HG03135 (cell line): ENCODE measurements at regions not wholly inside any gene's neighbourhood (a gene's known extent, or its start where the extent isn't known, plus 50 kb on each side); places are given as distances from the start of the nearest gene placed in this dataset.

Experiments used
- ATAC-seq: cut with Tn5 transposase; IDR thresholded peaks from one replicate; pipeline ENCODE4 v1.9.1; 2021; ENCODE audit warnings: mild to moderate bottlenecking, moderate library complexity; ENCODE audit not compliant: unreplicated experiment

DNA sequence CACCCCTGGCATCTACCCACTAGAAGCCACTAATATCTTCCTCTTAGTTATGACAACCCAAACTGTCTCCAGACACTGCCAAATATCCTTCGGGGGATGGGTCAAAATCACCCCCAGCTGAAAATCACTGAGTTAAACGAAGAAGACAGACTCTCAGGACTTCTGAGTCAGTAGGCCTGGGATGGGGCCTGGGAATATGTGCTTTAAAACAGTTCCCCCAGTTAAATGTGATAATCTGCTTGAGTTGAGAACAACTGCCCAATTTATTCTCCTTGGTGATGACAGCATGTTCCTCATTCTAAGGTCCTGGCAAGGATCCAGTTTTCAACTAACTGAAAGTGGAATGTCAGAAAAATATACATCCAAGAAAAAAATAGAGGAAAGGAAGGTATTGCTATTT lies 52.4 kb downstream of the CBLL2 start:
- no peak for ATAC-seq

DNA sequence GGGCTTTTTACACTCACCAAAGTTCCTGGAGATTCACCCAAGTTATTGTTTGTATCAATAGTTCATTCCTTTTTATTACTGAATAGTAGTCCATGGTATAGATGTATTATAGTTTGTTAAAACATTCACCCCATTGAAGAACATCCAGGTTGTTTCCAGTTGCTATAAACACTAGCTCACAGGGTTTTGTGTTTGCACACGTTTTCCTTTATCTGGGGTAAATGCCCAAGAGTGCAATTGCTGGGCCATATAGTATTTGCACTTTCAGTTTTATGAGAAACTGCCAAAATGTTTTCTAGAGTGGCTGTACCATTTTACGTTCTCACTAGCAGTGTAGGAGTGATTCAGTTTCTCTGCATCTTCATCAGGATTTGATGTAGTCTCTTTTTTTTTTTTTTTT lies 57.1 kb downstream of the CBLL2 start:
- no peak for ATAC-seq

DNA sequence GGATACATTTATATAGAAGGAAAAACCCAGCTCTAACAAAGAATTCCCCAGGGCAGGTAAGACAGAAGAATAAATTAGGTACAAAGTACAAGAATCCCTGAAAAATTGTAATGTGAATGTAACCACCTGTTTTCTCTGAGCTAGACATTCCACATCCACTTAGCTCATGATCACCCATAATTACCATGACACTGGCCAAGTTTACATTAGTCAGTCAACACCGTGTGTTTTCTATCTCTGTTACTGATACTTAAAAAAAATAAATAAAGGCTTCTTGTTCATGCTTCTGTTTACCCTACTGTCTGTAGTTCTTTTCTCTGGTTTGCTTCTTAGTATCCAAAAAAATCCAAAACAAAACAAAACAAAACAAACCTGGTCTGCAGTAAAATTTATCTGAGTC lies 66.0 kb downstream of the CBLL2 start:
- no peak for ATAC-seq

GRCh38 chrX:22339459-22339858 lies 66.7 kb downstream of the CBLL2 start:
- ATAC-seq: no peak

DNA sequence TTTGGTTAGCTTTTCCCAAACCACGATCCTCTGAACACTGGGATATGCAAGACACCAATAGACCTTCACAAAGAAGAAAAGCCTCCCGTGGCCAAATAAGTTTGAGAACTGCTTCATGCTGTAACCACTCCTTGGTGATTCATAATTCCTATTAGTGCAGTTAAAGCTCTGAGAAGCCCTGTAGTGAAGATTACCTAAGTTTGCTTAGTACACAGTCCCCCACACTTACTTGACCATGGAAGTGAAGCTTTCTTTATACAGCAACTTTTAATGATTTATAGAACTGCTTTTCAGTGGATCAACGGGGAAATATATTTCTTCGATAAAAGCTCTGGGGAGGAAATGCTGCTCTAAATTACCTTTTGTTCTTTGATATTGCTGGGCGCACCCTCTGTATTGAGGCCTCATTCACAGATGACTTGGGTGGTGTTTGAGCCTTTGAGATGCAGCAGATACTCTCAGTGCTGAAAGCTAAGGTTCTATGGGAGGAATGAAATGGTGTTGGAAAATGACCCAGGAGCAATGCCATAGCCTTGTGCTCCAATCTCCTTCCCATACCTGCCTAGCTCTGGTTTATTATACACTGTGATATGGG lies 67.4 kb downstream of the CBLL2 start:
- ATAC-seq: no peak

GRCh38 chrX:22343192-22343591 lies 70.5 kb downstream of the CBLL2 start:
- ATAC-seq: no peak

DNA sequence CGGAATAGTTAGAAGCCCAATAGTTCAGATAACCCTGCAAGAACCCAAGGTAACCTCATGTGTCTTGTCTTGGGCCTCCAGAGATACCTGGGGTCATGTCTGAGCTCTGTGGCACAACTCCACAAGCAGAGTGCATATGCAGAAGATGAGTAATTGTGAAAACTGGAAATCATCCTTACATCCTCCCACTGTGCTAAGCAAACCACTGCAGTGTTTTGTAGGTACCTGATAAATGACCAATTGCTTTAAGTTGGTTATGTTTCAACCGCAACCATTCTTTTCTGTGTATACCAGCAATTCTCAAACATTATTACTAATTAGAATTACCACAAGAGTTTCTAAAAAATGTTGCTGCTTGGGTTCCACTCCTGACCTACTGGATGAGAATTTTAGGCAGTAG lies 73.2 kb downstream of the CBLL2 start:
- no peak for ATAC-seq

DNA sequence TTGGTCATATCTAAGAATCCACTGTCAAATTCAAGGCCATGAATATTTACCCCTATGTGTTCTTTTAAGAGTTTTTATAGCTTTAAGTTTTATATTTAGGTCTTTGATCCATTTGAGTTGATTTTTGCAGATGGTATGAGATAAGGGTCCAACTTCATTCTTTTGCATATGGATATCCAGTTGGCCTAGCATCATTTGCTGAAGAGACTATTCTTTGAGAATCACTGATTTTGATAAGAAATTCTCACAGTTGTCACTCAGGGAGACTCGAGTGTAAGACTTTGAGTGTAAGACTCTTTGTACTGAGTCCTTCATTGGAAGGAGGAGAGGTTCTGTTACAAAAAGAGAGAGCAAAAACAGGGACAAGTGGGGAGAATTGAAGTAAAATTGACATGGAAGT lies 74.8 kb downstream of the CBLL2 start:
- ATAC-seq: no peak

DNA sequence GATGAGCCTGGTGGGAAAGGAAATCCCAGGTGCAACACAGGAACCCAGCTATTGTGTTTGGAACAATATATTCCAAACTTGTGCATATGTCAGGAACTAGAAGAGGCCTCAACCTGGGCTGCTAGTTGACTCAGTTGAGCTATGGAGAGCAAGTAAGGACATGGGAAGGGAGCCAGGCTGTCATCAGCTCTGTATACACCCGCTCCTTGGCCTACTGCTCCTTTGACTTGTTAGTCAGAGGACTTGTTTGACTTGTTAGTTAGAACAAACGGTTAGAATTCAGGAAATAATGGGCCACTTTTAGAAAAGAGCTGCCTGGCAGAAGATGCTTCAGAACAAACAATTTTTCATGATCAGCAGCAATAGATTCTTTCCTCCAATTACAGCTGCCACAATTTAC lies 76.4 kb downstream of the CBLL2 start:
- no peak for ATAC-seq

DNA sequence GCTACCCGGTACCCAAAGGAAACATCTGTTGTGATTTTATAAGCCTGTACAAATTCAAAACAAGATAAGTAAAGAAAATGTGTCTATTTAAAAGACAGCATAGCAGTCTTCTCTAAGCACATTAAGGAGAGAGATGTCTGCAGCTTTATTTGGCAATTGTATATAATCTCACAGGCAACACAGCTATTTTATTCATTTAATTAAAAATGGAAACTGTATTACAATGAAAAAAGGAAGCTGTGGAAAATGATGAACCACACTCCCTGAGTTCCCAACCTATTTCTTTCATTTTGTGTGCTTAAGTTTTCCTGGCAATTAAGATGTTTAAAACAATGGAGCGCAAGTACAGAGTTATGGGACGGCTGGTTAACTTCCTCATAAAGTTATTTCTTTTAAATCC lies 78.4 kb downstream of the CBLL2 start:
- no peak for ATAC-seq

GRCh38 chrX:22351966-22352365 lies 79.3 kb downstream of the CBLL2 start:
- no peak for ATAC-seq

DNA sequence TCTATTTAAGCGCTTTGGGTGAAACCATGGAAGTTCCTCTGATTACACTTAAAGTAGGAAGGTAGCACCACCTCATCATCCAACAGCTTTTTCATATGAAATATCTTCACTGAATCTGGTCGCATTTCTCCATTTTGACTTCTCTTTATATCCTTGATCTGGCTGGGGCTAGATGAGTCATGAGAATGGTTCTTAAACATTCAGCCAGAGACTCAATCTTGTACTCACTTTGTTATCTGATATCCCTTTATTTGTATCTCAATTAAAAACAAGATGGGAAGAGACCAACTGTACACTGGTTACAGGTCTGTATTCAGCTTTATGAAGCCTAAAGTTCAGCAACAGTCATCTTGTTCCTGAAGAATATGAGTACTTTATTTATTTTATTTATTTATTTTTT lies 84.9 kb downstream of the CBLL2 start:
- no peak for ATAC-seq

GRCh38 chrX:22360129-22360528 lies 87.4 kb downstream of the CBLL2 start:
- no peak for ATAC-seq

GRCh38 chrX:22365460-22365859 lies 92.7 kb downstream of the CBLL2 start:
- no peak for ATAC-seq

DNA sequence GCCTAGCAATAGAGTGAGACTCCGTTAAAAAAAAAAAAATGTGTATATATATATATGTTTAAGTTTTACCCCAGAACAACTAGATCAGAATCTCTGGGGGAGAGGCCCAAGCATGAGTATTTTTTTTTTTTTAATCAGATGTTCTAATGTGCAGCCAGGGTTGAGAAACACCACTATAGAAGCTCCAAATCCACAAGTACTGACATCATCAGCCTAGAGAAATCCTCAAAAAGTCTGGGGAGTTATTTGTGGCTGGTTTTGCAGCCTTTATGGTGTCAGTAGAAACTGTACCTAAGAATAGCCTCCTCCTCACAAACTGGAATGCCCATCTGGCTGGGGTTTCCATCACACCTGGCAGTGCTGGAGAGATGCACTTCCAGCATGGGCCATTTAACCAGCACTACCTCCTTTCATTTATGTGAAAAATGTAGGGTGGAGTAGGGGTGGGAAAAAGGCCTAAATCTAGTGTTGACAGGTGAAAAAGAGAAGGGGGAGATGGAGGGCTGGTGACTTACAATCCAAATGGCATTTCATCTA lies 93.5 kb downstream of the CBLL2 start:
- no peak for ATAC-seq

GRCh38 chrX:22366906-22367305 lies 94.2 kb downstream of the CBLL2 start:
- no peak for ATAC-seq

DNA sequence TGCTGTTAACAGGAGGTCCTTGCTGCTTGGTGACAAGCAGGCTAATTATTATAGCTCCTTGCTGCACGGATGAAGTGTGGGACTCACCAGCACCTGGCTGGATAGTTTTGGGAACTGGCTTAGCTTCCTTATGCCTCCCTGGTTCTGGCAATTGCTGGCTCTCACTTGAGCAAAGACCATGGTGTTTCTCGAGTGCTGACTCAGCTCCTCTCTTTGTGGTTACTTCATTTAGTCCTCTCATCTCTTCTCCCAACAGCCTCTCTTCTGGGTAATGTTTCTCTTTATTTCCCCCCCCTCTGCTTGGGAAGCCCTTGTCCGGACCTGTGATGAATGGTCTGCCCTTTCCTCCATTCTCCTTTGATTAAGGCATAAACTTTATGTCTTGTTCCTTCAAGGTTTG lies 100.4 kb downstream of the CBLL2 start:
- no peak for ATAC-seq

GRCh38 chrX:22373766-22374165 lies 101.1 kb downstream of the CBLL2 start:
- ATAC-seq: no peak

DNA sequence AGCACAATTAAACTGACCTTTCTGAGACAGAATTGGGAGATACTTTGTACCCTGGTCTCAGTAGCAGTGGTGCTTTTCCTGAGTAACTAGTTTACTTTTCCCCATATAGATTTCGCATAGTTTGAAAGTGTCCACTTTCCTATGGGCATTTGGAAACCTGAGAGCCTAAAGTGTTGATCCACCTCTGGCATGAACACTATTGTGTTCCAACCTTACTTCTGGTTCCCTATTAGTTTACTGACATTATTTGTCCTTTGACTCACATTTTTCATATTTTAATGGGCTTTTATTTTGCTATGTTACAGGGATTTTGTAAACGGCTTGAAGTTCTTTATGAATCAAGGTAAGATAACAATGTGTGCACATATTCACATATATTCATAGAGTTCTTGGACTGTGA lies 103.7 kb downstream of the CBLL2 start:
- ATAC-seq: no peak

- ATAC-seq: no peak
Observed at GRCh38 chrX:22378296-22378695, 105.6 kb downstream of the CBLL2 start.

- ATAC-seq: no peak
Observed at GRCh38 chrX:22383988-22384387, 111.3 kb downstream of the CBLL2 start.

GRCh38 chrX:22389556-22390179 lies 117.0 kb downstream of the CBLL2 start:
- ATAC-seq: no peak
